GM12878 (cell line): ENCODE measurements at regions not wholly inside any gene's neighbourhood (a gene's known extent, or its start where the extent isn't known, plus 50 kb on each side); places are given as distances from the start of the nearest gene placed in this dataset.

Experiments
- ATAC-seq: fragments of 200-7000 bp; cut with Tn5 transposase; 3 replicates; pipeline ENCODE4 v1.9.1; 2020; ENCODE audit warnings: mild to moderate bottlenecking, moderate library complexity
- BruUV-seq: library from RNA; stranded (reverse); fragments of 400-500 nt; replicated peaks from 2 replicates; lab custom pipeline; 2021; lab: Mats Ljungman, UMichigan
- CTCF ChIA-PET: fragments of 300-600 bp; sonication (Branson Sonifier 250); formaldehyde crosslinking; extraction: SDS; loops from one replicate; lab custom pipeline; 2021; ENCODE audit warnings: inconsistent platforms; lab: Yijun Ruan, JAX
- POLR2A ChIA-PET: fragments of 350-600 bp; formaldehyde crosslinking; extraction: SDS; loops from one replicate; lab custom pipeline; 2021; ENCODE audit warnings: inconsistent platforms; lab: Charles Lee
- RAD21 ChIA-PET: fragments of 300-600 bp; sonication (Branson Sonifier 250); formaldehyde crosslinking; loops from one replicate; lab custom pipeline; 2023; ENCODE audit warnings: antibody characterized with exemption; ENCODE audit not compliant: unreplicated experiment; lab: Charles Lee
- SMC1A ChIA-PET: fragments of 300-600 bp; sonication (Branson Sonifier 250); formaldehyde crosslinking; loops from one replicate; lab custom pipeline; 2023; ENCODE audit not compliant: unreplicated experiment, uncharacterized antibody; lab: Charles Lee
- DNase-seq: peaks from one replicate; pipeline ENCODE4 v3.0.0-alpha.2; 2011; ENCODE audit warnings: low read depth, low spot score
- FAIRE-seq: peaks from 3 replicates; lab custom pipeline; 2011; peaks lifted over from hg19 to GRCh38; lab: Jason Lieb, UNC
- H2AFZ ChIP-seq: 2 replicates; pipeline ENCODE4 v1.6.0; 2011; ENCODE audit warnings: low read depth, low read length, control low read depth; ENCODE audit not compliant: control insufficient read depth
- H3K27ac ChIP-seq: 2 replicates; pipeline ENCODE4 v1.5.1; 2011; ENCODE audit warnings: control low read depth; ENCODE audit not compliant: control insufficient read depth, insufficient read depth
- H3K27me3 ChIP-seq, 2 experiments: replicated peaks in 1 of 2; 2 replicates each; pipeline versions ENCODE4 v1.6.0 to v1.6.1; 2011; ENCODE audit warnings: low read length in 1 of 2; ENCODE audit not compliant: control insufficient read depth in 2 of 2, insufficient read depth in 2 of 2
- H3K36me3 ChIP-seq, 2 experiments: 2 replicates each; pipeline ENCODE4 v1.5.1; 2011; ENCODE audit warnings: low read length in 1 of 2; ENCODE audit not compliant: control insufficient read depth in 2 of 2, insufficient read depth in 2 of 2
- H3K4me1 ChIP-seq: 2 replicates; pipeline ENCODE4 v1.6.1; 2011; ENCODE audit warnings: mild to moderate bottlenecking, low read length, moderate library complexity, mixed read lengths; ENCODE audit not compliant: control insufficient read depth, insufficient read depth
- H3K4me2 ChIP-seq: 2 replicates; pipeline ENCODE4 v1.6.0; 2011; ENCODE audit warnings: control low read depth; ENCODE audit not compliant: control insufficient read depth, insufficient read depth
- H3K4me3 ChIP-seq: fragments of 200-600 bp; sonication (generic); 2 replicates; pipeline ENCODE4 v1.5.1; 2016
- H3K79me2 ChIP-seq: 2 replicates; pipeline ENCODE4 v1.6.0; 2011; ENCODE audit warnings: low read length; ENCODE audit not compliant: control insufficient read depth, insufficient read depth
- H3K9ac ChIP-seq: 2 replicates; pipeline ENCODE4 v1.8.0; 2011; ENCODE audit warnings: low read length, control low read depth, mixed read lengths; ENCODE audit not compliant: control insufficient read depth, insufficient read depth
- H3K9me3 ChIP-seq: replicated peaks from 3 replicates; pipeline ENCODE4 v1.5.1; 2011; ENCODE audit warnings: mild to moderate bottlenecking, low read length; ENCODE audit not compliant: control insufficient read depth, insufficient read depth
- H4K20me1 ChIP-seq: 2 replicates; pipeline ENCODE4 v1.6.0; 2011; ENCODE audit not compliant: control insufficient read depth, insufficient read depth
- ATF7 ChIP-seq: fragments of 450-650 bp; IDR thresholded peaks from 2 replicates; pipeline ENCODE4 v1.6.1; 2016; ENCODE audit warnings: low read depth, mild to moderate bottlenecking
- CBX5 ChIP-seq: sonication (generic); IDR thresholded peaks from 2 replicates; pipeline ENCODE4 v1.6.1; 2016; ENCODE audit warnings: low read depth, moderate library complexity, mild to moderate bottlenecking, inconsistent platforms
- GATAD2B ChIP-seq: fragments of 450-650 bp; conservative IDR thresholded peaks from 2 replicates; pipeline ENCODE4 v1.6.1; 2017; ENCODE audit warnings: low read depth, mild to moderate bottlenecking, moderate library complexity
- NRF1 ChIP-seq: conservative IDR thresholded peaks from 2 replicates; pipeline ENCODE4 v1.6.1; 2011; ENCODE audit warnings: mild to moderate bottlenecking, low read depth, low read length, improper control_type of control experiment
- ZNF274 ChIP-seq: IDR thresholded peaks from one replicate; pipeline ENCODE4 v1.8.0; 2011; ENCODE audit not compliant: insufficient read length, insufficient read depth
- WGBS: methylation state at CpG from one replicate; pipeline ENCODE4 v1.1.6; 2016; ENCODE audit warnings: low lambda C conversion rate; ENCODE audit not compliant: insufficient replicate concordance, insufficient coverage; ENCODE audit errors: missing lambda C conversion rate; 5-methylcytosine and 5-hydroxymethylcytosine counted together
- in situ Hi-C: fragments of 300-500 bp; cut with MboI; formaldehyde crosslinking; loops from 9 replicates; pipeline ENCODE4 v1.14.3; 2018; ENCODE audit warnings: mixed read lengths
- intact Hi-C: fragments of 100-400 bp; cut with micrococcal nuclease; formaldehyde crosslinking; loops from one replicate; pipeline ENCODE4 v1.14.2; 2022; ENCODE audit not compliant: unreplicated experiment
- TF ChIP-seq, protein P1 (sequence below): fragments of 450-650 bp; IDR thresholded peaks from 2 replicates; pipeline ENCODE4 v1.6.1; 2017; ENCODE audit warnings: antibody characterized with exemption, mild to moderate bottlenecking, moderate library complexity
- TF ChIP-seq, protein P2 (sequence below): fragments of 450-650 bp; formaldehyde crosslinking; IDR thresholded peaks from 2 replicates; pipeline ENCODE4 v1.5.0; 2022; ENCODE audit warnings: mild to moderate bottlenecking, missing genetic modification characterization
- TF ChIP-seq, protein P3 (sequence below): fragments of 450-650 bp; IDR thresholded peaks from 2 replicates; pipeline ENCODE4 v1.6.1; 2017; ENCODE audit warnings: mild to moderate bottlenecking, low read depth, inconsistent platforms; ENCODE audit not compliant: poor library complexity, severe bottlenecking

DNA sequence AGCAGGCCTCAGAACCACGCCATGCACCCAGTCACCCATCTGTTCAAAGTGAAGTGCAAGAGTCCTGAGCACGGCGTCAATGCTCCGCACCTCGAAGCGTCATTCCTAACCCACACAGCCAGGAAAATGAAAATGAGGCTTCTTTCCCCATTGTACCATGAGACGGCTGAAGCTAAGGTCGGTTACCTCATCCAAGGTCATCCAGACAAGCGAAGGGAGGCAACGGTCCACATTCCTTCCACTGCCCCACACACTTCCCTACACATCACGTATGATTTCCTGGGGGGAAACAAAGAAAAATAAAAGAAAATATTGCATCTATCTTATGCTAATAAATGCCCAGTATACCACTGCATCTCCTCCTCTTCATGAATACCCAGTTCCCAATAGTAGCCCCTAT lies 113.5 kb upstream of the RAB6C start:
- in situ Hi-C loops, result no loop called here
- no peak for ATAC-seq
- TF ChIP-seq ATF7, result no peak
- TF ChIP-seq NRF1, result no peak
- TF ChIP-seq ZNF274, result no peak
- TF ChIP-seq GATAD2B, result no peak
- TF ChIP-seq CBX5, result no peak
- TF ChIP-seq, protein P1, sequence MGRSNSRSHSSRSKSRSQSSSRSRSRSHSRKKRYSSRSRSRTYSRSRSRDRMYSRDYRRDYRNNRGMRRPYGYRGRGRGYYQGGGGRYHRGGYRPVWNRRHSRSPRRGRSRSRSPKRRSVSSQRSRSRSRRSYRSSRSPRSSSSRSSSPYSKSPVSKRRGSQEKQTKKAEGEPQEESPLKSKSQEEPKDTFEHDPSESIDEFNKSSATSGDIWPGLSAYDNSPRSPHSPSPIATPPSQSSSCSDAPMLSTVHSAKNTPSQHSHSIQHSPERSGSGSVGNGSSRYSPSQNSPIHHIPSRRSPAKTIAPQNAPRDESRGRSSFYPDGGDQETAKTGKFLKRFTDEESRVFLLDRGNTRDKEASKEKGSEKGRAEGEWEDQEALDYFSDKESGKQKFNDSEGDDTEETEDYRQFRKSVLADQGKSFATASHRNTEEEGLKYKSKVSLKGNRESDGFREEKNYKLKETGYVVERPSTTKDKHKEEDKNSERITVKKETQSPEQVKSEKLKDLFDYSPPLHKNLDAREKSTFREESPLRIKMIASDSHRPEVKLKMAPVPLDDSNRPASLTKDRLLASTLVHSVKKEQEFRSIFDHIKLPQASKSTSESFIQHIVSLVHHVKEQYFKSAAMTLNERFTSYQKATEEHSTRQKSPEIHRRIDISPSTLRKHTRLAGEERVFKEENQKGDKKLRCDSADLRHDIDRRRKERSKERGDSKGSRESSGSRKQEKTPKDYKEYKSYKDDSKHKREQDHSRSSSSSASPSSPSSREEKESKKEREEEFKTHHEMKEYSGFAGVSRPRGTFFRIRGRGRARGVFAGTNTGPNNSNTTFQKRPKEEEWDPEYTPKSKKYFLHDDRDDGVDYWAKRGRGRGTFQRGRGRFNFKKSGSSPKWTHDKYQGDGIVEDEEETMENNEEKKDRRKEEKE, result no peak
- TF ChIP-seq, protein P2, sequence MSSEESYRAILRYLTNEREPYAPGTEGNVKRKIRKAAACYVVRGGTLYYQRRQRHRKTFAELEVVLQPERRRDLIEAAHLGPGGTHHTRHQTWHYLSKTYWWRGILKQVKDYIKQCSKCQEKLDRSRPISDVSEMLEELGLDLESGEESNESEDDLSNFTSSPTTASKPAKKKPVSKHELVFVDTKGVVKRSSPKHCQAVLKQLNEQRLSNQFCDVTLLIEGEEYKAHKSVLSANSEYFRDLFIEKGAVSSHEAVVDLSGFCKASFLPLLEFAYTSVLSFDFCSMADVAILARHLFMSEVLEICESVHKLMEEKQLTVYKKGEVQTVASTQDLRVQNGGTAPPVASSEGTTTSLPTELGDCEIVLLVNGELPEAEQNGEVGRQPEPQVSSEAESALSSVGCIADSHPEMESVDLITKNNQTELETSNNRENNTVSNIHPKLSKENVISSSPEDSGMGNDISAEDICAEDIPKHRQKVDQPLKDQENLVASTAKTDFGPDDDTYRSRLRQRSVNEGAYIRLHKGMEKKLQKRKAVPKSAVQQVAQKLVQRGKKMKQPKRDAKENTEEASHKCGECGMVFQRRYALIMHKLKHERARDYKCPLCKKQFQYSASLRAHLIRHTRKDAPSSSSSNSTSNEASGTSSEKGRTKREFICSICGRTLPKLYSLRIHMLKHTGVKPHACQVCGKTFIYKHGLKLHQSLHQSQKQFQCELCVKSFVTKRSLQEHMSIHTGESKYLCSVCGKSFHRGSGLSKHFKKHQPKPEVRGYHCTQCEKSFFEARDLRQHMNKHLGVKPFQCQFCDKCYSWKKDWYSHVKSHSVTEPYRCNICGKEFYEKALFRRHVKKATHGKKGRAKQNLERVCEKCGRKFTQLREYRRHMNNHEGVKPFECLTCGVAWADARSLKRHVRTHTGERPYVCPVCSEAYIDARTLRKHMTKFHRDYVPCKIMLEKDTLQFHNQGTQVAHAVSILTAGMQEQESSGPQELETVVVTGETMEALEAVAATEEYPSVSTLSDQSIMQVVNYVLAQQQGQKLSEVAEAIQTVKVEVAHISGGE, result no peak
- TF ChIP-seq, protein P3, sequence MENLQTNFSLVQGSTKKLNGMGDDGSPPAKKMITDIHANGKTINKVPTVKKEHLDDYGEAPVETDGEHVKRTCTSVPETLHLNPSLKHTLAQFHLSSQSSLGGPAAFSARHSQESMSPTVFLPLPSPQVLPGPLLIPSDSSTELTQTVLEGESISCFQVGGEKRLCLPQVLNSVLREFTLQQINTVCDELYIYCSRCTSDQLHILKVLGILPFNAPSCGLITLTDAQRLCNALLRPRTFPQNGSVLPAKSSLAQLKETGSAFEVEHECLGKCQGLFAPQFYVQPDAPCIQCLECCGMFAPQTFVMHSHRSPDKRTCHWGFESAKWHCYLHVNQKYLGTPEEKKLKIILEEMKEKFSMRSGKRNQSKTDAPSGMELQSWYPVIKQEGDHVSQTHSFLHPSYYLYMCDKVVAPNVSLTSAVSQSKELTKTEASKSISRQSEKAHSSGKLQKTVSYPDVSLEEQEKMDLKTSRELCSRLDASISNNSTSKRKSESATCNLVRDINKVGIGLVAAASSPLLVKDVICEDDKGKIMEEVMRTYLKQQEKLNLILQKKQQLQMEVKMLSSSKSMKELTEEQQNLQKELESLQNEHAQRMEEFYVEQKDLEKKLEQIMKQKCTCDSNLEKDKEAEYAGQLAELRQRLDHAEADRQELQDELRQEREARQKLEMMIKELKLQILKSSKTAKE, result no peak
- TF ChIP-seq, all 136 proteins: peak for 0
- Histone ChIP-seq H3K9ac (no peak overlapping the region), H3K4me3 (no peak overlapping the region), H3K4me1 (no peaks in the 10 kb centered on the region), H3K79me2 (no peaks in the 10 kb centered on the region), H2AFZ (no peak overlapping the region), H3K9me3 (no peaks in the 10 kb centered on the region), H3K27ac (no peak overlapping the region), H3K4me2 (no peak overlapping the region), H3K27me3 (no peaks in the 10 kb centered on the region; a peak in 1 of 4 replicates), H3K36me3 (no peaks in the 10 kb centered on the region), H4K20me1 (0 out of 2 replicates have a peak, but pooled peaks cover 2% of the 10 kb centered on the region)
- WGBS, result 58% methylated on average over 11 of the region's 11 CpGs
- SMC1A ChIA-PET, result no interaction called here
- CTCF ChIA-PET, result interaction anchor here (0.7 kb wide), 1 partner anchor 369 kb away, joined by 3 read pairs; no protein-coding TSS in a partner anchor
- intact Hi-C loops, result no loop called here
- RAD21 ChIA-PET, result no interaction called here
- POLR2A ChIA-PET, result interaction anchor here (0.7 kb wide), 1 partner anchor 262 kb away, joined by 4 read pairs; no protein-coding TSS in a partner anchor
- DNase-seq (no peak), FAIRE-seq (no peak)
- no TSS peak for BruUV-seq
